ENCODE measurements at regions not wholly inside any gene's neighbourhood (a gene's known extent, or its start where the extent isn't known, plus 50 kb on each side); places are given as distances from the start of the nearest gene placed in this dataset.

GRCh38 chr6:84340422-84340821 lies 113.0 kb upstream of the CEP162 start:
- Histone ChIP-seq H3K27ac (ENCODE audit: low read depth in 1 of 2, low read length in 2 of 2) (no peak overlapping the region), H3K36me3 (ENCODE audit: control insufficient read depth in 4 of 4, insufficient read depth in 3 of 4, low read depth in 1 of 4, low read length in 3 of 4) (no peaks in the 10 kb centered on the region), H3K9ac (ENCODE audit: low read depth in 1 of 2, low read length in 2 of 2) (no peak overlapping the region), H3K4me1 (ENCODE audit: control insufficient read depth in 4 of 4, insufficient read depth in 4 of 4, low read length in 3 of 4) (peaks cover 0 to 10% (median 4%) of the 10 kb centered on the region in 4 donors), H3K27me3 (ENCODE audit: control insufficient read depth in 4 of 4, insufficient read depth in 4 of 4, low read length in 3 of 4) (no peaks in the 10 kb centered on the region), H3K4me3 (ENCODE audit: low read depth in 1 of 3, low read length in 3 of 3) (no peak overlapping the region), H3K9me3 (ENCODE audit: control insufficient read depth in 4 of 4, low read length in 3 of 4) (no peaks in the 10 kb centered on the region)
- 87% methylated on average over 8 of the region's 8 CpGs for WGBS
- DNase-seq (ENCODE audit: low spot score) = no peak
- no peak for TF ChIP-seq RXRA (IDR thresholded peaks at IDR 0.05)
- TF ChIP-seq REST (IDR thresholded peaks at IDR 0.05) = no peak
- TF ChIP-seq GABPA (IDR thresholded peaks at IDR 0.05 in 1 of 2, conservative IDR thresholded peaks at IDR 0.05 in 1 of 2) = no peak
- no peak for TF ChIP-seq RAD21 (IDR thresholded peaks at IDR 0.05)
- no peak for TF ChIP-seq ZBTB33 (IDR thresholded peaks at IDR 0.05)
- no peak for TF ChIP-seq NR2F2 (IDR thresholded peaks at IDR 0.05)
- no peak for TF ChIP-seq EGR1 (IDR thresholded peaks at IDR 0.05; ENCODE audit: low read depth in 2 of 2)
- no peak for TF ChIP-seq SP1 (IDR thresholded peaks at IDR 0.05)
- TF ChIP-seq FOXA2 (IDR thresholded peaks at IDR 0.05) = no peak
- no peak for TF ChIP-seq HNF4G (IDR thresholded peaks at IDR 0.05)
- TF ChIP-seq TAF1 (conservative IDR thresholded peaks at IDR 0.05) = no peak
- no peak for TF ChIP-seq YY1 (IDR thresholded peaks at IDR 0.05)
- TF ChIP-seq JUND (IDR thresholded peaks at IDR 0.05) = no peak
- TF ChIP-seq HNF4A (conservative IDR thresholded peaks at IDR 0.05) = no peak
- no peak for TF ChIP-seq FOXA1 (IDR thresholded peaks at IDR 0.05)
- TF ChIP-seq ATF3 (IDR thresholded peaks at IDR 0.05) = no peak
- no peak for TF ChIP-seq CTCF (IDR thresholded peaks at IDR 0.05; ENCODE audit: low read depth, low read length, missing input control)
- TF ChIP-seq MAX (IDR thresholded peaks at IDR 0.05) = no peak

All from liver (tissue), 8 donors.